GM03348 (cell line): ENCODE measurements at regions not wholly inside any gene's neighbourhood (a gene's known extent, or its start where the extent isn't known, plus 50 kb on each side); places are given as distances from the start of the nearest gene placed in this dataset.

ENCODE experiments used
- DNase-seq: peaks from one replicate; pipeline ENCODE4 v3.0.0; 2012; ENCODE audit warnings: low spot score

DNA sequence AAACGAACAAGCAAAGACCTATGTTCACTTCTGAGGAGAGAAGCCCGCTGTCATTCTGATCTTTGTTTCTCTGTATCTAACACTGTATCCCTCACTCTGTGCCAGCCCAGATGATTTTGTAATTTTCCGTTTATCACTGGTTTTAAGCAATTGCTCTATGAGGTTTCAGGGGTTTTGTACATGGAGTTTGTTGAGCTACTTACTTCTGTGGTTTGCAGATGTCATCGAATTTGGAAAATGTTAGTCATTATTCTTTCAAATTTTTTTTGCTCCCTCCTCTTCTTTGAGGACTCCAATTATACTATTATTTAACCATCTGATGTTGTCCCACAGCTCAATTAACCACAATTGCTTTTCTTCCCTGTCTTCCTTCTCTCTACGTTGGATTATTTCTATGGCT is 650.9 kb upstream of the IGFBP3 start:
- DNase-seq, result no peak

DNA sequence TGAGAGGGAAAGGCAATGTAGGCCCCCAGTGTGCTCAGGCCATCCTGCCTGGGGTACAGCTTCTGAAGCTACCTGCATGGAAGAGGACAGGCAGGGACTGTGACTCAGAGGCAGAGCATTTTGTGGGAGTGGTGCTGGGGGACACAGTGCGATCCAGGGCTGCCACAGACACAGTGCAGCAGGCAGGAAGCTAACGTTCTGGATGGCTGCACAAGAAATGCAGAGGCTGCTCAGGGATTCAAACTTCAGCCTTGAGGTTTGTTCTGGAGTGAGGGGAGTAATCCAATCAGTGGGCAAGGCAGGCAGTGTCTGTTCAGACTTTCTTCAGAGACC is 648.0 kb upstream of the IGFBP3 start:
- no peak for DNase-seq

DNA sequence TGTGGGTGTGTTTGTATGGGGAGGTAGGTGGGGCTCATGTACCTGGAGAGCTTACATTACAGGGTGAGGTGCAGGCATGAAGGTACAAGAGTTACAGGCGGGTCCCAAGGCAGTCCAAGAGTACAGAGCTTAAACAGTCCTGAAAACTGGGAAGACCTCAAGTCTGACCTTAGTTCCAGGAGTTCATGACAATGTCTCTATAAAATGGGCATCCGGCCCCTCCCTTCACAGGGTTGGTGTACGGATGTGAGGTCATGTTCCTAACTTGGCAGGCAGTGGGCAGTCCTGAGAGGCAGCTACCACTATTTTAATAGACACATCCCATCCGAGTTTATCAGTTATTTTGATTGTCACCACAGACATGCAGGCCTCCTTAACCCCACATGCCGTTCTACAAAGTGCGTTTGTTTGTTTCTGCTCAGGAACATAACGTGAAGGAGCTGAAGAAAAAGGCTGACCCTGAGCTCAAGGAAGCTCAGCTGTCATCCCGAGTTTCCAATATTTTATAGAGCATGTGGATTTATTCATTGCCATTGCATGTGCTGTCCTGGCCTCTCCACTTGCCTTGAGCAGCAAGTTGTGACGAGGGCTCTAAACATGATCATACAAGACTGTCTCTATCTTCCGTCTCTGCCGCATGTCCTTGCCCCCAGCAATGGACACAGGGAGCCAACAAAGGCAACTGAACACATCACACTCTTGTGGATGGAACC is 647.5 kb upstream of the IGFBP3 start:
- DNase-seq, result no peak

DNA sequence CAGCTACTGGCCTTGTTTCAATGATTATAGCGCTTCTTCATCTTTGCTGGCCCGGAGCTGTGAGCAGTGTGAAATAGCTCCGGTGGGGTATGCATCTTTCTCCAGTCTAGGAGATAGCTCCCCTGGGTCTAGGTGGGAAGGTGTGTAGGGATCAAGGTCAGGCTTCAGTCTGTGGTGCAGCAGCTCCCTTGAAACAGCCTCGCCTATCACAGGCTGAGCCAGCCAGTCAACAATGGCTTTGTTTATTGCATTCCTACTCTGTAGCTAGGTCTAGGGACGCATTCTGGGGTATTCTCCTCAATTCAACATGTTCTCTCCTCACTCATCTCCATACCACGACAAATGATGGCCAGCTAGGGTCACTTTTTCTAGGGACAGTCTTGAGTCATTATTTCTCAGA is 646.8 kb upstream of the IGFBP3 start:
- no peak for DNase-seq

DNA sequence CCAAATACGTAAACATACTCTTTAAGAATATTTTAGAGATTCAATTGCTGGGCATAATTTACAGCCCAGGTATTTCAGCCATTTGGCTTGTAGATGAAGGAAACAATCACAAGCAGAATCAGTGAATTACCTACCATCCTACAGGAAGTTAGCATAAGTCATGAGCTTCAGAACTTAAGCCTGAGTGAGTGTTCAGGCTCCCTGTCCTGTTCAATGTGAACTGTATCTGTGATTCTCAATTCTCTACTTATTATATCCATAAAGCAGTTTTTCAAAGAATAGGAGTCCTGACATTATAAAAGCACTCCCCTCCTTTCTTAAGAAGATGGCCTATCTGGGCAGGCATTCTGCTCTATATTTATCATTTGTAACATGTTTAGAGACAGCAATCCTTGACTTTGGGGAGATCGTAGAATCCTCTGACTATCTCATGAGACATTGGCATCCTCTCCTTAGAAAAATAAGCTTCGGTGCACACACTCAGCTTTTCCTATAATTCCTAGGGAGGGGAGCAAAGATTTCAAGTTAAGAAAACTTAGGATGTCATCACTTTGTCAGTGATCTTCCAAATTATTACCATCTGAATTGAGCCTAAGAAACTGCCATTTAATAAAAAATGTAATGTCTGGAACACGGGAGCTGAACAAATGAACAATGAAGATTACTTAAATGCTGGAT is 645.2 kb upstream of the IGFBP3 start:
- DNase-seq, result peak; percentile 18

GRCh38 chr7:46565253-46566096 is 644.4 kb upstream of the IGFBP3 start:
- no peak for DNase-seq

GRCh38 chr7:46559194-46559832 is 638.2 kb upstream of the IGFBP3 start:
- DNase-seq, result peak; percentile 62

- peak; percentile 44 for DNase-seq
These were observed 637.6 kb upstream of the IGFBP3 start for GRCh38 chr7:46558482-46559193.

DNA sequence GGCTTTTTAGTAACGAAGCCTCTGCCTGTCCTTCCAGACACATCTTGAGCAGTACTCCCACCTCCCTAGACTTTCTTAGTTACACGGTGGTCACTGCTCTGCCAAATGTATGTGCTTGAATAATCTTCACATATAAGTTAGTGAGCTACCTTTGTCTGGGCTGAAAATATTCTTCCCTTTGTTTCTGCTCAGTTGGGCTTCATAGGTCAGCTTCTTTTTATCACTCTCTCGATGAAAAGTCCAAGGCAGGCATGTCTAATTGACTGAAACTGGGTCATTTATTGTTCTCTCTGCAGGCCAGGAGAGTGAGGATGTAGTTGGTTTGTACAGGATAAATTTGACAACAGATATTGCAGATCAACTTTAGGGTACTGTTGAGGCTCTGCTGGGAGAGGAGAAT is 636.7 kb upstream of the IGFBP3 start:
- no peak for DNase-seq

DNA sequence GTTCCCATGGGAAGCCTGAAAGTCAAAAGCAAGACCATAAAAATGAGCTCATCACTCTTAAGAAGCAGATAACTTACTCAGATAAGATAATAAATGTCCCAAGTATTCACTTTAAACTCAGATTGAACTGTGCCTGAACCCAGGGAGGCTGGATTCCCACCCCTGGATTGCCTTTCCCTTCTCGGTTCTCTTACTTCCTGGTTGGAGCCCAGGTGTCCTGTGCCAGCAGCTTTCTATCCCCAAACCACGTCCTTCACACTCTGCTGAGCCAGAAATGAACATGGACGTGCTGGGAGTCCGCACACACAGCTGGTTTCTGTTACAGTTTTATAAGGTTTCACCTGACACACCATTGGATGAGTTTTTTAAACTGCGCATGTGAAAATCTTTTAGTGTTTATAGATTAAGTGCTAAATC is 636.2 kb upstream of the IGFBP3 start:
- DNase-seq, result no peak

- peak; percentile 29 for DNase-seq
These were observed 633.8 kb upstream of the IGFBP3 start for GRCh38 chr7:46554688-46555422.

DNA sequence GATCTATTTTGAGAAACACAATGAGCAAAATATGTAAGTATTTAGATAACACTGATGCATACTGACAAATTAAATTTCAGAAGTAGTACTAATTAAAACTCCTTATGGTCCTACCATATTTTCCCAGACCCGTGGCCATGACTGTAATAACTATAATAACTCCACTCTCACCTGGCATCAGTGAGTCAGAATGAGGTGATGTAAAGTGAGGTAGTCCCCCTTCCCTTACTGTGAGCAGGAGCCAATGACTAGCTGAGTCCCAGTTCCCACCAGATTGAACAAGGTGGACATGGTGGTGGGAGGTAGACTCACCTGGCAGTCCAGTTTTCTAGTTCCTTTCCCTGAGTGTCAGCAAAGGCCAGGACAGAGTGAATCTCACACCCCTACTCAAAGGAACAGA is 630.5 kb upstream of the IGFBP3 start:
- no peak for DNase-seq

GRCh38 chr7:46550864-46551263 is 629.8 kb upstream of the IGFBP3 start:
- DNase-seq, result no peak

DNA sequence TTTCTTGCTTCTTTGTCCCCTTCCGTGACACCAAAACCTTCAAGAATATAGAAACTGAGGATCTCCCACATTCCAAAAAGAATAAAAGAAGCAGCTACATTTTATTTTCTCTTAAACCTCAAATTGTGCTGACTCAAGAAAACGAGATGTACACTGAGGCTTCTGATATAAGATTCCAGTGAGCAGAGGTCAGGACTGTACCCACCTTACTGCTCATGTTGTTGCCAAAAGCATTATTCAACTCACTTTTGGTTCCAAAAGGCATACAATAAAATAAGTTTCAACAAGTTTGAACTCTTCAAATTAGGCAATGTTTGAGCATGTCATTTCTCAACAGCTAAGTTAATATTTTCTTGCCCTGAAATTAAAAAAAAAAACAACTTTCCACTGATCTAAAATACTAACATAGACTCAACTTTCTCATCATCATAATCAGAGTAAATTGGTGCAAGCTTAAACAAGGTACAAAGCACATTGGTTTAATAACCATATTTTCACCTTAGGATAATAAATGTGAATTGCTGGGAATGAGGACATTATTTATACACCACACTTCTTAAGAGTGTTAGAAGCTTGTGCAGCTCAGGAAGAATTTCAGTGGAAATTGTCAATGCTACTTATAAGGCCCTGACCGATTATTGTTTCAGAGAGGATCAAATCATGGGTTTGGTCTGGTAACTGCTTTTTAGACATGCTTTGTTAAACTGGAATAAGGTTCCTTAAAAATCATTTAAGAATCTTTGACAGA is 629.0 kb upstream of the IGFBP3 start:
- DNase-seq, result no peak

DNA sequence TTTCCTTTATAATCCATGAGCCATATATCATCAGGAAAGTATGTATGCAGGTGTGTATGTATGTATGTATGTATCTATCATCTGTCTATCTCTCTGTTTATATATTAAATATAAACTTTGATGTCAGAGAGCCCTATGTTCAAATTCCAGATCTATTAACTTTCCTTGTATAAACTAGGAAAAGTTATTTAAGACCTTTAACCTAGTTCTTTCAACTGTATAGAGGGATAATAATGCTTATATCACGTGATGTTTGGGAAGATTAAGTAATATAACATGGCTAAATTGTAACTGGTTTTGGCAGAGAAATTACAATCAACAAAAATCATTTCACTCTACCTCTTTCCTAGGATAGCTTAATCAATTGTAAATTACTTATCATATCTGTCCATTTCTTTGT is 628.3 kb upstream of the IGFBP3 start:
- no peak for DNase-seq

DNA sequence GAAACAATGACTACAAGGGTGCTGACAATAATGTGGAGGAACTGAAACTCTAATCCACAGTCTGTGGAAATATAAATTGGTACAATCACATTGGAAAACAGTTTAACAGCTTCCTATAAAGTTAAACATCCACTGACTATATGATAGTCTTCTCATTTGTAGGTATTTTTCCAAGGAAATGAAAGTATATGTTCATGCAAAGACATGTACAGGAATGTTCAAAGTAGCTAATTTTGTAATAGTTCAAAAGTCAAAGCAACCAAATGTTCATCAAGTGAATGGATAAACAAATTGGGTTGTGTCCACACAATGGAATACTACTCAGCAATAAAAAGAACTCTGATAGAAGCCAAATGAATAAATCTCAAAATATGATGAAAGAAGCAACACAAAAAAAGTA is 626.0 kb upstream of the IGFBP3 start:
- DNase-seq, result no peak

- peak; percentile 27 for DNase-seq
These were observed 624.7 kb upstream of the IGFBP3 start for GRCh38 chr7:46545790-46546189.

DNA sequence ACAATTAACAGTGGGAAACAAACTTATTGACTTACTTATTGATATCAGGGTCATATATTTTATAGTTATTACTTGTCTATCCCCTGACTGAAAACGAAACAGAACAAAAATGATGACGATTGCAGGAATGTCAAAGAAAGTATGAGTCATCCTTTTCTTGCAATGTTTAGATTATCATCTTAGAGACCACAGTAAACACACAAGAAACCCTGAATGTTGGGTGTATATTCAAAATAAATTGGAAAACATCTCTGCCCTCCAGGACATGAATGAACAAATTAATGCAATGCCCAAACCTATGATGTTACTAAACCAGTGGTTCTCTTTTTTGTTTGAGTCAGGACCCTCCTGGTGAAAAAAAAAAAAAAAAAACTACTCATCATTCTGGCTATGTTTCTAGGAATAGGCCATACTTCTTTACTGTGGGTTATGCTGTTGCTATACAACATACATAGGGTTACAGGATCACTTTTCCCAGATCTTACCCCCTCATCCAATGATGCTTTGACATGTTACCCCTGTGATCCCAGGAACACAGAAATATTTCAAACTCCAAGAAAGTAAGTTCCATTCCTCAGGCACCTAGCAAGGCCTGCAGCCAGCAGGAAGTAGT is 623.4 kb upstream of the IGFBP3 start:
- peak; percentile 11 for DNase-seq

DNA sequence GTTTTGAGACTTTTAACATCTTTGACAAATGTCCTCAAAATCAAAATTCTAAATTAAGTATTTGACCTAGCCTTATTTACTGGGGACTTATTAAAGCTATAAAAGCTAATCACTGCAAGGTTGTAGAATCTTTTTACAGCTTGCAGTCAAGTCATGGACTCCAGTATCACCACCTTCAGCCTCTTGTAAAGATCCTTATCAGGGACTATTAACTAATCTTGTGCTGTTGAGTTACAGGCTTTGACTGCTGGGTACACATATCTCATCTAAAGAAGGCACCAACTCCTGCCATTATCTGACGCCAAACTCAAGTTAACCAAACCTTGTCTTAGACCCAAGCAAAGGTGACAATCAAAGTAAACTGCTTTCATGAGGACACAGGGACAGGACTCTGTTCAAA is 621.0 kb upstream of the IGFBP3 start:
- no peak for DNase-seq

GRCh38 chr7:46539892-46540483 is 618.9 kb upstream of the IGFBP3 start:
- DNase-seq, result no peak
